ENCODE measurements at regions not wholly inside any gene's neighbourhood (a gene's known extent, or its start where the extent isn't known, plus 50 kb on each side); places are given as distances from the start of the nearest gene placed in this dataset.

GRCh38 chr9:87275047-87275725, 222.5 kb upstream of the DAPK1 start:
- TF ChIP-seq CTCF (IDR thresholded peaks at IDR 0.05; ENCODE audit: poor library complexity, severe bottlenecking) = no peak
- DNase-seq (ENCODE audit: low spot score) = no peak
- no peak for ATAC-seq (ENCODE audit: low read depth)
- Histone ChIP-seq H3K4me3 (ENCODE audit: severe bottlenecking) (no peak overlapping the region), H3K36me3 (ENCODE audit: low read depth) (no peaks in the 10 kb centered on the region), H3K27me3 (ENCODE audit: insufficient read depth, poor library complexity, severe bottlenecking) (no peaks in the 10 kb centered on the region), H3K9me3 (ENCODE audit: severe bottlenecking) (no peaks in the 10 kb centered on the region), H3K4me1 (ENCODE audit: insufficient read depth, poor library complexity, severe bottlenecking) (peaks cover 14% of the 10 kb centered on the region), H3K27ac (ENCODE audit: poor library complexity, severe bottlenecking) (peak overlapping the region; percentile 56)

GRCh38 chr9:87276327-87276841, 221.3 kb upstream of the DAPK1 start:
- Histone ChIP-seq H3K36me3 (ENCODE audit: low read depth) (no peaks in the 10 kb centered on the region), H3K27me3 (ENCODE audit: insufficient read depth, poor library complexity, severe bottlenecking) (no peaks in the 10 kb centered on the region), H3K4me1 (ENCODE audit: insufficient read depth, poor library complexity, severe bottlenecking) (peaks cover 14% of the 10 kb centered on the region), H3K4me3 (ENCODE audit: severe bottlenecking) (no peak overlapping the region), H3K9me3 (ENCODE audit: severe bottlenecking) (no peaks in the 10 kb centered on the region), H3K27ac (ENCODE audit: poor library complexity, severe bottlenecking) (peak overlapping the region; percentile 56)
- DNase-seq (ENCODE audit: low spot score) = no peak
- TF ChIP-seq CTCF (IDR thresholded peaks at IDR 0.05; ENCODE audit: poor library complexity, severe bottlenecking) = no peak
- ATAC-seq (ENCODE audit: low read depth) = peak; percentile 87

GRCh38 chr9:87276851-87277261, 220.8 kb upstream of the DAPK1 start:
- peak overlapping the region; percentile 56 for H3K27ac ChIP-seq (ENCODE audit: poor library complexity, severe bottlenecking)
- DNase-seq (ENCODE audit: low spot score) (no peak), ATAC-seq (ENCODE audit: low read depth) (no peak; the same call in 2 of the 3 replicates)
- H3K27me3 ChIP-seq (ENCODE audit: insufficient read depth, poor library complexity, severe bottlenecking) = no peaks in the 10 kb centered on the region
- no peak for TF ChIP-seq CTCF (IDR thresholded peaks at IDR 0.05; ENCODE audit: poor library complexity, severe bottlenecking)
- no peaks in the 10 kb centered on the region for H3K9me3 ChIP-seq (ENCODE audit: severe bottlenecking)
- H3K4me3 ChIP-seq (ENCODE audit: severe bottlenecking) = no peak overlapping the region
- no peaks in the 10 kb centered on the region for H3K36me3 ChIP-seq (ENCODE audit: low read depth)
- peaks cover 14% of the 10 kb centered on the region for H3K4me1 ChIP-seq (ENCODE audit: insufficient read depth, poor library complexity, severe bottlenecking)

- Histone ChIP-seq H3K9me3 (ENCODE audit: severe bottlenecking) (no peaks in the 10 kb centered on the region), H3K27ac (ENCODE audit: poor library complexity, severe bottlenecking) (peak overlapping the region; percentile 56), H3K27me3 (ENCODE audit: insufficient read depth, poor library complexity, severe bottlenecking) (no peaks in the 10 kb centered on the region), H3K36me3 (ENCODE audit: low read depth) (no peaks in the 10 kb centered on the region), H3K4me1 (ENCODE audit: insufficient read depth, poor library complexity, severe bottlenecking) (peaks cover 14% of the 10 kb centered on the region), H3K4me3 (ENCODE audit: severe bottlenecking) (no peak overlapping the region)
- DNase-seq (ENCODE audit: low spot score) (no peak), ATAC-seq (ENCODE audit: low read depth) (no peak)
- TF ChIP-seq CTCF (IDR thresholded peaks at IDR 0.05; ENCODE audit: poor library complexity, severe bottlenecking) = no peak
Observed at GRCh38 chr9:87277346-87277745, 220.3 kb upstream of the DAPK1 start.

Measured in RWPE2 (cell line).